H1 (cell line): ENCODE measurements at regions not wholly inside any gene's neighbourhood (a gene's known extent, or its start where the extent isn't known, plus 50 kb on each side); places are given as distances from the start of the nearest gene placed in this dataset.

Experiments
- CTCF ChIA-PET: fragments of 300-600 bp; sonication (Branson Sonifier 250); formaldehyde crosslinking; loops from one replicate; lab custom pipeline; 2021; ENCODE audit not compliant: partially characterized antibody; lab: Charles Lee
- POLR2A ChIA-PET: fragments of 300-600 bp; sonication (Branson Sonifier 250); formaldehyde crosslinking; loops from one replicate; lab custom pipeline; 2021; ENCODE audit warnings: inconsistent platforms; ENCODE audit not compliant: partially characterized antibody; lab: Charles Lee
- DNase-seq, 2 experiments: peaks; one replicate each; pipeline versions ENCODE4 v3.0.0 to v3.0.0-alpha.2; 2010 to 2022; ENCODE audit warnings: low spot score in 2 of 2, low read depth in 1 of 2, mixed read lengths in 1 of 2
- FAIRE-seq: peaks from 2 replicates; lab custom pipeline; 2011; peaks lifted over from hg19 to GRCh38; lab: Jason Lieb, UNC
- H2AFZ ChIP-seq: 2 replicates; pipeline ENCODE4 v1.8.1; 2012; ENCODE audit warnings: low read length, inconsistent platforms
- H2AK5ac ChIP-seq: 2 replicates; pipeline ENCODE4 v1.6.1; 2013; ENCODE audit warnings: low read depth, low read length
- H2BK120ac ChIP-seq: replicated peaks from 2 replicates; pipeline ENCODE3; 2013; ENCODE audit warnings: low read depth, low read length, inconsistent platforms
- H2BK12ac ChIP-seq: 2 replicates; pipeline ENCODE4 v1.6.1; 2013; ENCODE audit warnings: low read depth, low read length
- H2BK15ac ChIP-seq: 2 replicates; pipeline ENCODE4 v1.6.1; 2013; ENCODE audit warnings: low read length
- H2BK20ac ChIP-seq: 2 replicates; pipeline ENCODE4 v1.6.1; 2013; ENCODE audit warnings: low read length
- H2BK5ac ChIP-seq: 2 replicates; pipeline ENCODE4 v1.6.1; 2013; ENCODE audit warnings: low read depth, low read length
- H3K14ac ChIP-seq: 2 replicates; pipeline ENCODE4 v1.6.1; 2013; ENCODE audit warnings: inconsistent platforms; ENCODE audit not compliant: insufficient read length
- H3K18ac ChIP-seq: 2 replicates; pipeline ENCODE4 v1.6.1; 2013; ENCODE audit warnings: low read length; ENCODE audit errors: extremely low read depth
- H3K23ac ChIP-seq: 2 replicates; pipeline ENCODE4 v1.6.1; 2013; ENCODE audit warnings: inconsistent platforms; ENCODE audit not compliant: insufficient read length
- H3K23me2 ChIP-seq: 2 replicates; pipeline ENCODE4 v1.6.1; 2013; ENCODE audit warnings: low read depth, low read length
- H3K27ac ChIP-seq: 2 replicates; pipeline ENCODE4 v1.6.1; 2011; ENCODE audit warnings: low read depth, low read length, inconsistent platforms
- H3K27me3 ChIP-seq, 4 experiments: replicated peaks in 1 of 4; 1 replicate in 1 of 4; 2 replicates in 3 of 4; pipeline versions ENCODE4 v1.6.1 to v1.8.1; 2011 to 2013; ENCODE audit warnings: low read length in 3 of 4, mild to moderate bottlenecking in 3 of 4, inconsistent platforms in 2 of 4, mixed read lengths in 2 of 4, moderate library complexity in 1 of 4; ENCODE audit not compliant: control insufficient read depth in 3 of 4, insufficient read depth in 3 of 4; ENCODE audit errors: extremely low read depth in 1 of 4
- H3K36me3 ChIP-seq, 4 experiments: 2 replicates each; pipeline versions ENCODE4 v1.6.1 to v1.8.1; 2011 to 2013; ENCODE audit warnings: mild to moderate bottlenecking in 4 of 4, low read length in 3 of 4, moderate library complexity in 2 of 4, control low read depth in 1 of 4, inconsistent platforms in 1 of 4; ENCODE audit not compliant: insufficient read depth in 4 of 4, control insufficient read depth in 2 of 4
- H3K4ac ChIP-seq: replicated peaks from 2 replicates; pipeline ENCODE3; 2013; ENCODE audit warnings: low read length, low read depth, mixed read lengths, inconsistent platforms; ENCODE audit not compliant: insufficient read length
- H3K4me1 ChIP-seq, 4 experiments: replicated peaks in 1 of 4; 1 replicate in 1 of 4; 2 replicates in 3 of 4; pipeline versions ENCODE4 v1.6.1 to v1.8.1; 2011 to 2013; ENCODE audit warnings: low read length in 3 of 4, inconsistent platforms in 2 of 4, mixed read lengths in 1 of 4; ENCODE audit not compliant: insufficient read depth in 4 of 4, control insufficient read depth in 3 of 4
- H3K4me2 ChIP-seq, 2 experiments: 2 replicates each; pipeline versions ENCODE4 v1.6.1 to v1.8.1; 2011 to 2013; ENCODE audit warnings: low read depth in 2 of 2, low read length in 2 of 2, control low read depth in 1 of 2, inconsistent platforms in 1 of 2, mild to moderate bottlenecking in 1 of 2; ENCODE audit not compliant: insufficient read depth in 1 of 2
- H3K4me3 ChIP-seq, 4 experiments: fragments of 200-600, 300-600 bp in 1 of 4; sonication (generic), shearing (Covaris generic), sonication (Bioruptor Twin) in 1 of 4; 2 replicates each; pipeline versions ENCODE4 v1.5.1 to v1.8.1; 2011 to 2016; ENCODE audit warnings: low read length in 4 of 4, low read depth in 3 of 4, control low read depth in 2 of 4, inconsistent platforms in 2 of 4, mild to moderate bottlenecking in 2 of 4, mixed read lengths in 1 of 4, moderate library complexity in 1 of 4; ENCODE audit not compliant: insufficient read depth in 2 of 4; ENCODE audit errors: extremely low read depth in 1 of 4
- H3K56ac ChIP-seq: replicated peaks from 2 replicates; pipeline ENCODE3; 2013; ENCODE audit warnings: low read depth, mild to moderate bottlenecking, mixed read lengths, low read length, inconsistent platforms; ENCODE audit not compliant: insufficient read length
- H3K79me1 ChIP-seq: 2 replicates; pipeline ENCODE4 v1.6.1; 2013; ENCODE audit warnings: low read depth, low read length, control low read depth
- H3K79me2 ChIP-seq, 2 experiments: 2 replicates each; pipeline versions ENCODE4 v1.6.1 to v1.8.1; 2012 to 2013; ENCODE audit warnings: low read length in 2 of 2, mild to moderate bottlenecking in 2 of 2, inconsistent platforms in 1 of 2; ENCODE audit not compliant: insufficient read depth in 2 of 2, control insufficient read depth in 1 of 2
- H3K9ac ChIP-seq, 4 experiments: replicated peaks in 1 of 4; 1 replicate in 1 of 4; 2 replicates in 3 of 4; pipeline versions ENCODE4 v1.6.1 to v1.8.1; 2011 to 2013; ENCODE audit warnings: low read depth in 3 of 4, low read length in 3 of 4, control low read depth in 2 of 4, mild to moderate bottlenecking in 2 of 4, moderate library complexity in 2 of 4, inconsistent platforms in 1 of 4; ENCODE audit errors: extremely low read depth in 1 of 4
- H3K9me3 ChIP-seq, 2 experiments: 2 replicates each; pipeline versions ENCODE4 v1.6.1 to v1.8.1; 2012 to 2013; ENCODE audit warnings: mild to moderate bottlenecking in 2 of 2, moderate library complexity in 2 of 2, control low read depth in 1 of 2, inconsistent platforms in 1 of 2, low read depth in 1 of 2, low read length in 1 of 2, mixed read lengths in 1 of 2; ENCODE audit not compliant: insufficient read depth in 2 of 2
- H4K20me1 ChIP-seq, 2 experiments: replicated peaks in 1 of 2; 2 replicates each; pipeline versions ENCODE3 to v1.8.1; 2011 to 2013; ENCODE audit warnings: inconsistent platforms in 2 of 2, low read length in 2 of 2, mild to moderate bottlenecking in 1 of 2; ENCODE audit not compliant: insufficient read depth in 2 of 2, control insufficient read depth in 1 of 2
- H4K5ac ChIP-seq: 2 replicates; pipeline ENCODE4 v1.6.1; 2013; ENCODE audit warnings: low read length, low read depth, mixed read lengths, inconsistent platforms; ENCODE audit not compliant: insufficient read length
- H4K8ac ChIP-seq: 2 replicates; pipeline ENCODE4 v1.8.0; 2013; ENCODE audit warnings: mild to moderate bottlenecking, moderate library complexity, low read length, inconsistent platforms; ENCODE audit not compliant: insufficient read depth; ENCODE audit errors: extremely low read depth
- H4K91ac ChIP-seq: replicated peaks from 2 replicates; pipeline ENCODE3; 2013; ENCODE audit warnings: low read length, mixed read lengths, inconsistent platforms; ENCODE audit not compliant: insufficient read length
- BACH1 ChIP-seq: IDR thresholded peaks from 2 replicates; pipeline ENCODE4 v1.6.1; 2012; ENCODE audit warnings: low read length, improper control_type of control experiment
- CEBPB ChIP-seq: IDR thresholded peaks from 2 replicates; pipeline ENCODE4 v1.6.1; 2012; ENCODE audit warnings: low read depth, low read length
- FOSL1 ChIP-seq: IDR thresholded peaks from 2 replicates; pipeline ENCODE4 v1.6.1; 2011; ENCODE audit warnings: mild to moderate bottlenecking, low read depth, low read length, moderate library complexity; ENCODE audit not compliant: insufficient read depth
- KDM5A ChIP-seq: fragments of 200-600 bp; IDR thresholded peaks from 2 replicates; pipeline ENCODE4 v1.7.1; 2012; ENCODE audit warnings: mild to moderate bottlenecking, low read length, inconsistent platforms, mixed read lengths
- MAFK ChIP-seq: IDR thresholded peaks from 2 replicates; pipeline ENCODE4 v1.6.1; 2012; ENCODE audit warnings: low read depth, mild to moderate bottlenecking, improper control_type of control experiment, low read length
- POU5F1 ChIP-seq: IDR thresholded peaks from 2 replicates; pipeline ENCODE4 v1.6.1; 2011; ENCODE audit warnings: low read depth, mild to moderate bottlenecking, low read length, moderate library complexity
- RFX5 ChIP-seq: IDR thresholded peaks from 2 replicates; pipeline ENCODE4 v1.6.1; 2011; ENCODE audit warnings: low read depth, low read length, improper control_type of control experiment, borderline replicate concordance
- SIN3A ChIP-seq, 2 experiments: IDR thresholded peaks in 1 of 2; conservative IDR thresholded peaks in 1 of 2; 2 replicates each; pipeline ENCODE4 v1.6.1; 2011 to 2012; ENCODE audit warnings: low read length in 2 of 2, improper control_type of control experiment in 1 of 2, low read depth in 1 of 2, mild to moderate bottlenecking in 1 of 2
- SP2 ChIP-seq: IDR thresholded peaks from 2 replicates; pipeline ENCODE4 v1.6.1; 2012; ENCODE audit warnings: mild to moderate bottlenecking, low read length, inconsistent platforms
- SRF ChIP-seq: IDR thresholded peaks from 2 replicates; pipeline ENCODE4 v1.6.1; 2011; ENCODE audit warnings: mild to moderate bottlenecking, low read depth, low read length, moderate library complexity
- TAF1 ChIP-seq: IDR thresholded peaks from 2 replicates; pipeline ENCODE4 v1.6.1; 2011; ENCODE audit warnings: mild to moderate bottlenecking, low read depth, low read length
- TEAD4 ChIP-seq: IDR thresholded peaks from 2 replicates; pipeline ENCODE4 v1.6.1; 2012; ENCODE audit warnings: low read depth, low read length, inconsistent platforms, mixed read lengths
- WGBS, 2 experiments: shearing (Covaris generic) in 1 of 2; methylation state at CpG; one replicate each; pipeline versions ENCODE4 v1.1.6 to v1.1.7; 2013 to 2015; ENCODE audit warnings: low lambda C conversion rate in 2 of 2, mixed read lengths in 2 of 2, inconsistent platforms in 1 of 2, low coverage in 1 of 2, missing lambda C conversion rate in 1 of 2; ENCODE audit not compliant: insufficient replicate concordance in 2 of 2, insufficient coverage in 1 of 2, insufficient read length in 1 of 2; ENCODE audit errors: extremely low coverage in 1 of 2, missing lambda C conversion rate in 1 of 2; 5-methylcytosine and 5-hydroxymethylcytosine counted together

DNA sequence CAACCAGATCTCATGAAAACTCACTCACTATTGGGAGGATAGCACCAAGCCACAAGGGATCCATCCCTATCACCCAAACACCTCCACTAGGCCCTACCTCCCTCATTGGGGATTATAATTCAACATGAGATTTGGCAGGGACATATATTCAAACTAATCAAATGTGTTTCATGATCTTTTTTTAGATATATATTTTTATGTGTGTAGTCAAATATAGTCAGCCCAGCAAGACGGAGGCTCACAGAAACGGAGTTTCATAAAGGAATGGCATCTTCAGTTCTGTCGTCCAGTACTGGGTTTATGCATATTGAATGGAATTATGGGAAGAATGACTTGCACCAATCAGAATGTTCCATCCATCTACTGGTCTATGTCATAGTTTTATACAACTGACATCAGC lies 343.3 kb upstream of the KAZN start:
- FAIRE-seq (no peak), DNase-seq (no peak)
- Histone ChIP-seq H4K20me1 (no peaks in the 10 kb centered on the region), H3K79me1 (no peaks in the 10 kb centered on the region), H3K23ac (no peak overlapping the region), H2BK15ac (no peak overlapping the region), H3K14ac (no peak overlapping the region), H2BK120ac (no peak overlapping the region), H3K9me3 (no peaks in the 10 kb centered on the region), H3K56ac (no peak overlapping the region), H3K27ac (no peak overlapping the region), H3K4ac (no peak overlapping the region), H3K27me3 (no peaks in the 10 kb centered on the region), H2AFZ (no peak overlapping the region), H3K23me2 (no peaks in the 10 kb centered on the region), H3K4me3 (no peak overlapping the region), H3K4me2 (no peak overlapping the region), H2AK5ac (no peak overlapping the region), H3K18ac (no peak overlapping the region), H2BK20ac (no peak overlapping the region), H2BK12ac (no peak overlapping the region), H3K4me1 (no peaks in the 10 kb centered on the region), H4K91ac (no peak overlapping the region), H4K8ac (no peak overlapping the region), H3K9ac (no peak overlapping the region), H2BK5ac (no peak overlapping the region), H3K79me2 (no peaks in the 10 kb centered on the region), H4K5ac (no peak overlapping the region), H3K36me3 (no peaks in the 10 kb centered on the region)
- CTCF ChIA-PET, result interaction anchor here (1.5 kb wide), 1 partner anchor 63 kb away, joined by 3 read pairs; no protein-coding TSS in a partner anchor
- 94% methylated on average over 3 of the region's 3 CpGs; no CpG with 5 or more reads in 1 of the 2 experiments for WGBS, 2 experiments
- TF ChIP-seq KDM5A (no peak), BACH1 (no peak), CEBPB (no peak), RFX5 (no peak), SP2 (no peak), SRF (no peak), POU5F1 (no peak), FOSL1 (no peak), MAFK (no peak), SIN3A (conservative IDR thresholded peaks at IDR 0.05 in 1 of 2, IDR thresholded peaks at IDR 0.05 in 1 of 2; ENCODE audit: low read depth in 1 of 2, low read length in 2 of 2) (no peak), TAF1 (no peak), TEAD4 (no peak)
- POLR2A ChIA-PET, result no interaction called here
